ENCODE measurements at regions not wholly inside any gene's neighbourhood (a gene's known extent, or its start where the extent isn't known, plus 50 kb on each side); places are given as distances from the start of the nearest gene placed in this dataset.

DNA sequence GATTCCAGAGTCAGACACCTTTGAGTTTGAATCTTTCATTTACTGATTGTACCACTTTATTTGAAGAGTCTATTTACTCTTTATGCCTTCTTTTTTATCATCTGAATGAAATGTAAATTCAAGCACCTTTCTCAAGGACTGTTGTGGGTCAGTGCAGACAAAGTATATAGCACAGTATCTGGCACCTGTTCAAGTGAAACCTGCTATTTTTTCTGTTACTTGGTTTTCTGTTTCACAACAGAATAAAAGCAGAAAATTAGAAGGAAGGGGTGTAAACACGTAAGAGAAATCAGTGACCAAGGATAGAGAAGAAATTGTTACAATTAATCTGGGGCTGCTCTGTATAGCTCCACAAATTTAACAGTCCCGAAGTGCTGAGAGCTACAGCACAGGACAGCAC lies 357.4 kb downstream of the RSL24D1 start:
- no peak for TF ChIP-seq GLIS3 (CRISPR knock-in tag; IDR thresholded peaks at IDR 0.05)
- TF ChIP-seq ZFP3 (CRISPR knock-in tag; IDR thresholded peaks at IDR 0.05): no peak
- TF ChIP-seq RARB (CRISPR knock-in tag; IDR thresholded peaks at IDR 0.05): no peak
- no peak for TF ChIP-seq ZFP30 (CRISPR knock-in tag; IDR thresholded peaks at IDR 0.05)
- TF ChIP-seq TOX (CRISPR knock-in tag; IDR thresholded peaks at IDR 0.05; ENCODE audit: borderline replicate concordance): no peak
- TF ChIP-seq, protein P1, sequence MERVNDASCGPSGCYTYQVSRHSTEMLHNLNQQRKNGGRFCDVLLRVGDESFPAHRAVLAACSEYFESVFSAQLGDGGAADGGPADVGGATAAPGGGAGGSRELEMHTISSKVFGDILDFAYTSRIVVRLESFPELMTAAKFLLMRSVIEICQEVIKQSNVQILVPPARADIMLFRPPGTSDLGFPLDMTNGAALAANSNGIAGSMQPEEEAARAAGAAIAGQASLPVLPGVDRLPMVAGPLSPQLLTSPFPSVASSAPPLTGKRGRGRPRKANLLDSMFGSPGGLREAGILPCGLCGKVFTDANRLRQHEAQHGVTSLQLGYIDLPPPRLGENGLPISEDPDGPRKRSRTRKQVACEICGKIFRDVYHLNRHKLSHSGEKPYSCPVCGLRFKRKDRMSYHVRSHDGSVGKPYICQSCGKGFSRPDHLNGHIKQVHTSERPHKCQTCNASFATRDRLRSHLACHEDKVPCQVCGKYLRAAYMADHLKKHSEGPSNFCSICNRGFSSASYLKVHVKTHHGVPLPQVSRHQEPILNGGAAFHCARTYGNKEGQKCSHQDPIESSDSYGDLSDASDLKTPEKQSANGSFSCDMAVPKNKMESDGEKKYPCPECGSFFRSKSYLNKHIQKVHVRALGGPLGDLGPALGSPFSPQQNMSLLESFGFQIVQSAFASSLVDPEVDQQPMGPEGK (CRISPR knock-in tag; IDR thresholded peaks at IDR 0.05; ENCODE audit: borderline replicate concordance): no peak
- no peak for TF ChIP-seq ZNF565 (CRISPR knock-in tag; conservative IDR thresholded peaks at IDR 0.05; ENCODE audit: low read depth)
- TF ChIP-seq, protein P2, sequence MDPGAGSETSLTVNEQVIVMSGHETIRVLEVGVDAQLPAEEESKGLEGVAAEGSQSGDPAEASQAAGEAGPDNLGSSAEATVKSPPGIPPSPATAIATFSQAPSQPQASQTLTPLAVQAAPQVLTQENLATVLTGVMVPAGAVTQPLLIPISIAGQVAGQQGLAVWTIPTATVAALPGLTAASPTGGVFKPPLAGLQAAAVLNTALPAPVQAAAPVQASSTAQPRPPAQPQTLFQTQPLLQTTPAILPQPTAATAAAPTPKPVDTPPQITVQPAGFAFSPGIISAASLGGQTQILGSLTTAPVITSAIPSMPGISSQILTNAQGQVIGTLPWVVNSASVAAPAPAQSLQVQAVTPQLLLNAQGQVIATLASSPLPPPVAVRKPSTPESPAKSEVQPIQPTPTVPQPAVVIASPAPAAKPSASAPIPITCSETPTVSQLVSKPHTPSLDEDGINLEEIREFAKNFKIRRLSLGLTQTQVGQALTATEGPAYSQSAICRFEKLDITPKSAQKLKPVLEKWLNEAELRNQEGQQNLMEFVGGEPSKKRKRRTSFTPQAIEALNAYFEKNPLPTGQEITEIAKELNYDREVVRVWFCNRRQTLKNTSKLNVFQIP (CRISPR knock-in tag; IDR thresholded peaks at IDR 0.05; ENCODE audit: borderline replicate concordance, low read depth): no peak
- TF ChIP-seq ESRRG (CRISPR knock-in tag; IDR thresholded peaks at IDR 0.05): no peak

Data from SK-N-SH treated with all-trans-retinoic acid at 6 μM for 48 hours (cell line).